ENCODE measurements at regions not wholly inside any gene's neighbourhood (a gene's known extent, or its start where the extent isn't known, plus 50 kb on each side); places are given as distances from the start of the nearest gene placed in this dataset.

DNA sequence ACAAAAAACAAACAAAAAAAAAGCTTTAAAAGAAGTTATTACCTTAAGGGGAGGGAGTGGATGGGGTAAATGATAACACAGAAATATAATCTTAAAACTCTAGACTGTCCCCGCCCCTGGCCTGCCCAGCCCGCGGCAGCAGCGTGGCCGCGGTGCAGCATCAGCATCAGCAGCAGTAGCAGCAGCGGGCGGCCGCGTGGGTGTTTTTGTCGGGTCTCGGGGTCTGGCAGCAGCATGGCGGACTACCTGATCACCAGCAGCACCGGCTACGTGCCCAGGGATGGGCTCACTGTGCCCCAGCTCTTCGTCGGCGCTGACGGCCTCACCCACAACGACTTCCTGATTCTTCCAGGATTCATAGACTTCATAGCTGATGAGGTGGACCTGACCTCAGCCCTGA lies 80.0 kb upstream of the ANKRD28 start:
- no peak for TF ChIP-seq POLR2A (IDR thresholded peaks at IDR 0.05)
- TF ChIP-seq, protein P1, sequence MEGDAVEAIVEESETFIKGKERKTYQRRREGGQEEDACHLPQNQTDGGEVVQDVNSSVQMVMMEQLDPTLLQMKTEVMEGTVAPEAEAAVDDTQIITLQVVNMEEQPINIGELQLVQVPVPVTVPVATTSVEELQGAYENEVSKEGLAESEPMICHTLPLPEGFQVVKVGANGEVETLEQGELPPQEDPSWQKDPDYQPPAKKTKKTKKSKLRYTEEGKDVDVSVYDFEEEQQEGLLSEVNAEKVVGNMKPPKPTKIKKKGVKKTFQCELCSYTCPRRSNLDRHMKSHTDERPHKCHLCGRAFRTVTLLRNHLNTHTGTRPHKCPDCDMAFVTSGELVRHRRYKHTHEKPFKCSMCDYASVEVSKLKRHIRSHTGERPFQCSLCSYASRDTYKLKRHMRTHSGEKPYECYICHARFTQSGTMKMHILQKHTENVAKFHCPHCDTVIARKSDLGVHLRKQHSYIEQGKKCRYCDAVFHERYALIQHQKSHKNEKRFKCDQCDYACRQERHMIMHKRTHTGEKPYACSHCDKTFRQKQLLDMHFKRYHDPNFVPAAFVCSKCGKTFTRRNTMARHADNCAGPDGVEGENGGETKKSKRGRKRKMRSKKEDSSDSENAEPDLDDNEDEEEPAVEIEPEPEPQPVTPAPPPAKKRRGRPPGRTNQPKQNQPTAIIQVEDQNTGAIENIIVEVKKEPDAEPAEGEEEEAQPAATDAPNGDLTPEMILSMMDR (IDR thresholded peaks at IDR 0.05): no peak
- TF ChIP-seq POLR2AphosphoS5 (IDR thresholded peaks at IDR 0.05): no peak

Measured in transverse colon (tissue), 4 donors.